GM19239 (cell line): ENCODE measurements at regions not wholly inside any gene's neighbourhood (a gene's known extent, or its start where the extent isn't known, plus 50 kb on each side); places are given as distances from the start of the nearest gene placed in this dataset.

Source experiments
- DNase-seq: peaks from one replicate; pipeline ENCODE4 v3.0.0; 2011; ENCODE audit warnings: low spot score; ENCODE audit not compliant: insufficient read length
- FAIRE-seq: peaks from 2 replicates; lab custom pipeline; 2011; peaks lifted over from hg19 to GRCh38; lab: Jason Lieb, UNC

DNA sequence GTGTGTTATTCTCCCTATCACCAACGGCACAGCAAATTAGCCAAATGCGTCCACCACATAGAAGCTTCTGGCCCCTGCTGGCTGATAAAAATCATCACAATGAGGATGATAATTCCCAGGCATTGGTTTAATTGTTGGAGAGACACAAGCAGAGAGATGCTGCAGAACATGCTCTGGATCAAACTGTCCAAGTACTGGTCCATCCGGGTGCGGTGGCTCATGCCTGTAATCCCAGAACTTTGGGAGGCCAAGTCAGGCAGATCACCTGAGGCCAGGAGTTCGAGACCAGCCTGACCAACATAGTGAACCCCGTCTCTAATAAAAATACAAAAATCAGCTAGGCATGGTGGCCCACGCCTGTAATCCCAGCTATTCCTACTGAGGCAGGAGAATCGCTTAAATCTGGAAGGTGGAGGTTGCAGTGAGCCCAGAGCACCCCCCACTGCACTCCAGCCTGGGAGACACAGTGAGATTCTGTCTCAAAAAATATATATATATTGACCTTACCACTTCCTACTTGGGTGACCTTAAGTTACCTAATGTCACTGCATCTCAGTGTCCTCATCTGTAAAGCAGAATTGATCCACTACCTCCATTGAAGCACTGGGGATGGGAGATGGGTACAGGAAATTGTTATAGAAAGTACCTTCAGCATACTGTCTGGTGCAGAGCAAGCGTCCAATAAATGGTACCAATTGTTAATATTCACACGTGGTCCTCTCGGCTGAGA, 83.7 kb upstream of the EGLN3 start:
- DNase-seq (no peak), FAIRE-seq (no peak)

DNA sequence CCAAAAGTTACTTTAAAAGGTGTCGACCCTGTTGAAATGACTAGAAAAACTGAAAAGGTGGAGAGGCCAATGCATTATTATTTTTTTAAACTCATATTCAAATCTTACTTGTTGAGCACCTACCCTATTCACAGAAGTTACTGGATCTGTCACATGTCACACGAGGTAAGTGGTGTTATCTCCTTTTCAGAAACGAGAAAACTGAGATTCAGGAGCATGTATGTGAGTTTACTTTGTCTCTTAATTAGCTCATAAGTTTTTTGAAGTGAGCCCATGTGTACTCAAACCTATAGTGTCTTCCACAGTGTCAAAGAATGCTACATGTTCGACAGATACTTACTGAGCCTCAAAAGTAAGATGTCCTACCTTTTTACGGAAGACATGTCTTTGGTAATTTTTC, 81.8 kb upstream of the EGLN3 start:
- FAIRE-seq (no peak), DNase-seq (no peak)

DNA sequence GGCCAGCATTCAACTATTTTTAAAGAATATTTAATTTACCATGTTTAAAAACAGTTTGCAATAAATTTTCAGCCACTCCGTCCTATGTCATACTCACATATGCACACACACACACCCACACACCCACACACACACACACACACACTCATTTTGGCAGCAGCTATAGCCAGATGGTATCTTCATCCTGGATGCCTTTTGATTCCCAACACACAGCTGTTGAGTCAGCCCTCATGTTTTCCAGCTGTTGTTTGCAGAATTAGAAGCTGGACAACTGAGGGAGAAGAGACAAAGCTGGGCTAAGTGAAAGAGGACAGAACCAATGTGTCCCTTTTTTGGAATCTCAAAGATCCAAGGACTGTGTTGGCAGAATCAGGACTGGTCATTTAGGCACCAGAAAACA, 80.0 kb upstream of the EGLN3 start:
- FAIRE-seq, result no peak

DNA sequence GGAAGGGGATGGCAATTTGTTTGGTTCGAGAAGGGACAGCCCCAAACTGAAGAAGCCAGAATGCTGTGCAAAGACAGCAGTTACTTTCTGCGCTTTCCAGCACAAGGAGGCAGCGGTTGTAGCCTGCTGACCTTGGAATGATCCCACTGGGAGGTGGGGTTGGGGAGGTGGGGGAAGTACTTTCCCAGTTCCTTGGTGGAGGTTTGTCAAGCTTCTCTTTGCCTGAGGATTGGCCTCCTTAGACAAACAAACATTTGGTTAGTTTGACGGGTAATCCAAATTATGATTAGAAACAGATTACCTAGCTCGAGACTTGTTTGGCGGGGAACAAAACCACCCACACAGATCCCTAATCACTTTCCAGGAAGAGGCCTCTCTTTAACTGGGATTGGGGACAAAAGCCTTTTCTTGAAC, 79.1 kb upstream of the EGLN3 start:
- FAIRE-seq, result no peak

More for the DNA sequence above, 80.0 kb upstream of the EGLN3 start:
- DNase-seq, result no peak

DNA sequence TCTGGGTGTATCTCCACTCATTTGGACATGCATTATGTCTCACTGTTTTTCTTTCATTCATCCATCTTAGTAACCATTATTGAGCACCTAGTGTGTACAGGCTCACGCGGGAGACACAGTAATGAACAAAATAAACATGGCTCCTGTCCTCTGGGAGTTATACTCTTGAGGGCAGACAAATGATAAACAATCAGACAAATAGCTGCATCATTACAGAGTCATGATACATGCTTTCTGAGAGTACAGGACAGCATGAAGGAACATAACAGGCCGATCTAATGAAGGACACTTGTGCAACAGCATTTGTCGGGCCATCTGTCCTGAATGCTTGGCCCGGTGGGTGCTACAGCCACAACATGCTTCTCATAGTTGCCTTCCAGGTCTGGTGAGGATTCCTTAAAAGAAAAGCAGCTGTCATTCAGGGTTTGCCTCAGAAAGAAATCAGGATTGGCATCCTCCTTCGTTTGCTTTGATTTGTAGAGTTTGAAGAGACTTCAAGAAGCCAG, 77.2 kb upstream of the EGLN3 start:
- FAIRE-seq (no peak), DNase-seq (no peak)

More for the DNA sequence above, 79.1 kb upstream of the EGLN3 start:
- DNase-seq, result no peak

DNA sequence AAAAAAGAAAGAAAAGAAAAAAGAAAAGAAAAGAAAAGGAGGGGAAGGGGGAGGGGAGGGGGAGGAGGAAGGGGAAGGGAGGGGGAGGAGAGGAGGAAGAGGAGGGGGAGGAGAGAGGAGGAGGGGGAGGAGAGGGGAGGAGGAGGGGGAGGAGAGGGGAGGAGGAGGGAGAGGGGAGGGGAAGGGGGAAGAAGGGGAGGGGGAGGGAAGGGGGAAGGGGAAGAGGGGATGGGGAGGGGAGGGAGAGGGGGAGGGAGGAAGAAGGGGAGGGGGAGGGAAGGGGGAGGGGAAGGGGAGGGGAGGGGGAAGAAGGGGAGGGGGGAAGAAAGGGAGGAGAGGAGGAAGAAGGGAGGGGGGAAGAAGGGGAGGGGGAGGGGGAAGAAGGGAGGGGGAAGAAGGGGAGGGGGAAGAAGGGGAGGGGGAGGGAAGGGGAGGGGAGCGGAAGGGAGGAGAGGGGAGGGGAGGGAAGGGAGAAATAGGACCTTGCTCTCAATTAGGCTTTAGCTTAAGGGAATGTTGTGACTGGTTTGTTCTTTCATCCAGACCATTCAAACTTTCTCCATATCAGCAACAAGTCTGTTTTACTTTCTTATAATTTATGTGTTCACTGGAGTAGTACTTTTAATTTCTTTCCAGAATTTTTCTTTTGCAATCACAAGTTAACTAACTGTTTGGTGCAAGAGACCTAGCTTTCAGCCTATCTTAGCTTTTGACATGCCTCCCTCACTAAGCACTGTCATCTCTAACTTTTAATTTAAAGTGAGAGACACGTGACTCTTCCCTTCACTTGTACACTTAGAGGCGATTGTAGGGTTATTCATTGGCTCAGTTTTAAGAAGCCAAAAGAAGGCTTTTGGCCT, 76.5 kb upstream of the EGLN3 start:
- FAIRE-seq (no peak), DNase-seq (no peak)

DNA sequence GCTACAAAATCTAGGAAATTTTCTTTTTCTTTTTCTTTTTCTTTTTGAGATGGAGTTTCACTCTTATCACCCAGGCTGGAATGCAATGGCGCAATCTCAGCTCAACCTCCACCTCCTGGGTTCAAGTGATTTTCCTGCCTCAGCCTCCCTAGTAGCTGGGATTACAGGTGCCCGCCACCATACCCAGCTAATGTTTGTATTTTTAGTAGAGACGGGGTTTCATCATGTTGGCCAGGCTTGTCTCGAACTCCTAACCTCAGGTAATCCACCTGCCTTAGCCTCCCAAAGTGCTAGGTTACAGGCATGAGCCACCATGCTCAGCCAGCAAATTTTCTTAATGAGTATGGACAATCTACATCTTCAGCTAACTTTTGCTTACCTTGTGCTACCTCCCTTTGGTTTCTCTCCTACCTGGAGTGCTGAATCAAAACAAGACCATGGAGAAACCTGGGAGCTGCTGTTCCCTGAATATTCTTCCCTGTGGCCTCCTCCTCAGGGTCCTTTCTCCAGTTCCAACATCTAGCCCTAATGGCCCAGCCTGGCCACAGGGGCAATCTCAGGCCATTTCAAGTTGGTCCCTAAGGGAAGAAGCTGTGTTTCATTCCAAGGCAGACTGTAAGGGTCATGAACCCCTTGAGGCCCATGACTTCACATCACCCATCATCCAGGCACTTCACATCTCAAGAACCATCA, 74.6 kb upstream of the EGLN3 start:
- DNase-seq (no peak), FAIRE-seq (no peak)

DNA sequence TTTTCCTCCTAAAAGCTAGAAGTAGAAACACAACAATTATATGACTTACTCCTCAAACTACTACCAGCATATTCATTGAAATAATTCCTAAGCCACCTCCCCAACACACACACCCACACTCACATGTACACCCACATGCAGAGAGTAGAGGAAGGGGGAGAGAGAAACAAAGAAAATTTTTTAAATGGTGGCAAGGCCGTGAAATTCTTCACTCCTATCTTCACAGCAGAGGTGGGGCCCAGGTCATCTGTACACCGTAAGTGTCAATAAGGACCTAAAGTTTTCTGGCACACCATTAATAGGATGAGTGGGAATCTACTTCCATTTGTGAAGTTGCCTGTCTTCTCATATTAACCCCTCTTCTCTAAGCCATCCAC, 73.9 kb upstream of the EGLN3 start:
- DNase-seq (no peak), FAIRE-seq (no peak)

DNA sequence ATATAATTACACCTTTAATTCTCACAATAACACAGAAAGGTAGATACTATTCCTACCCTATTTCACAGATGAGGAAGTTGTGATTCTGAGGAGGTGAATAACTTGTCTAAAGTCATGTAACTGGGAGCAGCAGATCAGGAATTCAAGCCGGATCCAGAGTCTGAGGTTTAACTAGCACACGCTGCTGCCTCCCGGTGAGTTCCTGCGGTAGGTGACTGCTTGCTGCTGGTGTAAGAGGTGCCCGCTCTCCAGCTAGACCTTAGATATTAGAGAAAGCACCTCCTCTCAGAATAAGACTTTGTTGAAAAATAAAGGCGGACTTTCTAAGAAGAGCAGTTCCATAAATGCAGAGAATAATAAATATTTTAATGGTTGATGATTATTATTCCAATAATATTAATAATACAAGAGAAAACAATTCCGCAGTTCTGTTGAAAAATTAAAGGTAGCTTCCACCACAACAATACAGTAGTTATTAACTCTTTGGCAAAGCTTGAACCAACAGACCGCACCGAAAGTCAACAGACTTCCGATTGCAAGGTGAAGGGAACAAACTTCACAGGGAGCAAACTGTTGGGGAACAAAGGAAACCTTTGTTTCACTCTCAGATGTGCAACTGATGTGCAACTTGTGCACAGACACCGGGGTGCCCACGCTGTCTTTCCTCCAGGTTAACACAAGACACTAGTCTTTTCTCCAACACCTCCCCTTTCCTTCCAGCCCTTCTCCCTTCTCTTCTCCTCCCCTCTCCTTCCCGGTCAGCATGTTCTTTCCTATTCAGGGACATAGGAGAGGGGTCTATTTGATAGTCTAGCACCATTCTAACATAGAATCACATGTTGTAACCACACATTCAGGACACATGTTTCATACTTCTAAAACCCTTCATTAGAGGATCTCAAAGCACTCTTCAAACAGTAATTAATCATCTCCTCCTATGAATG, 73.2 kb upstream of the EGLN3 start:
- DNase-seq (no peak), FAIRE-seq (no peak)

DNA sequence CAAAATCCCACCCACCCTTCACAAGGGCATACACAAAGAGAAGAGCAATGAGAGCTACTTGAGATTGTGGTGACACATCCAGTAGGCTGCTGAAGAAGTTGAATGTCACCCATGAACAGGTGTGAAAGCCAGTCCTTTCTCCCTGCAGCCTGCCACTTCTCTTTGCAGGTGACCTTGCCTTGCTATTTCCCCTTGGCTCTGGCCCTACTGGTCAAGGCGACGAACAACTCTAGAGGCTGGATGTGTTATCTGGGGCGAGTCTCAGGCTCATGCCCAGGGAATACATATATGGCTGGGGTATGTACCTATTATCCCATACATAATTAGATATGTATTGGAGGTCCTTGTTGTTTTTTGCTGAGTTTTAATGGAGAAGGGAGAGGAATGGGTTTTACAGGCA, 70.2 kb upstream of the EGLN3 start:
- FAIRE-seq, result no peak

DNA sequence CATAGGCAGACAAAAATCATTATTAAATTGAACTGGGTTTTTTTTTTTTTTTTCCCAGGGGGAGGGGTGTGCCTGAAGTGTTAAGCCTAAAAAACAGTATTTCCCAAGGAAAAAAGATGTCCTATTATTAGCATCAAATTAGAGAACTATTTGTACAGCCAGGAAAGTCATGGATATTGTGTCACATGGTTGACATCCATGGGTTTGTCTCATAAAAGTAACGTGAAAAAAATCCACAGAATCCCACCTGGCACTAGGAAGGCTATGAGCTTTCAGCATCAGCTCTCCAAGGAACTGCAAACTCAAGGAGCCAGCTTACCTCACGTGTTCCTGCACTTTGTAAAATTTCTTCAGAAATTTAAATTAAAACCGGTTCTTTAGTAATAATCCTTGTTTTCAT, 69.1 kb upstream of the EGLN3 start:
- no peak for DNase-seq
- FAIRE-seq, result no peak

More for the DNA sequence above, 70.2 kb upstream of the EGLN3 start:
- DNase-seq, result no peak

DNA sequence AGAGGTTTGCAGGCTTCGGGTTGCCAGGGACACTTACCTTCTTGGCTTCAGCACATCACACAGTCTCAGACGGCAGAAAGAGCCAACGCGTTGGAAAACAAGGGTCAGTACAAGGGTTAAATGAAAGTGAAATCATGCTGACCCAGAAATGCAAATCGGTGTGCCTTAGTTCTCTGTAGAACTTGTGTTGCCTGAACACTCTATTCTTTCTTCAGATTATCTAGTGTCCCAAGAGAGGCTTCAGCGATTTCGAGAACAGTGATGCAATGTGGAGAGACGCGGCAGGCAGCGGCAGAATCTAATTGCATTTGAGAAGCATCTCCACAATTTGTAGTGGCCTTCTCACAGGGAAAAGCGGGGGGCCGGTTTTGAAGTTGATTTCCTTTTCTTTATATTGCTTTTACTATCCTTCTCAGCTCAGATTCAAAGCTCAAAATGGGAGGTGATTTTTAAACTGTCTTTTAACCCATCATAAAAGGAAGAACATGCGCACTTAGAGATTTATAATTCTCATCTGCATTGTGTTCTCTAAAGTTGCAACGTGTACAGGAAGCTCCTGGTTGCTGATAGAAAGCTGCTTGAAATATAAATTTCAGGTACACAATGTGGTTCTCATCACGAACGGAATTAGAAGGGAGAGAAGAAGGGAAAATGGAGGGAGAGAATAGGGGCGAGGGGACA, 67.8 kb upstream of the EGLN3 start:
- peak; percentile 9 for DNase-seq
- FAIRE-seq, result peak; percentile 48

DNA sequence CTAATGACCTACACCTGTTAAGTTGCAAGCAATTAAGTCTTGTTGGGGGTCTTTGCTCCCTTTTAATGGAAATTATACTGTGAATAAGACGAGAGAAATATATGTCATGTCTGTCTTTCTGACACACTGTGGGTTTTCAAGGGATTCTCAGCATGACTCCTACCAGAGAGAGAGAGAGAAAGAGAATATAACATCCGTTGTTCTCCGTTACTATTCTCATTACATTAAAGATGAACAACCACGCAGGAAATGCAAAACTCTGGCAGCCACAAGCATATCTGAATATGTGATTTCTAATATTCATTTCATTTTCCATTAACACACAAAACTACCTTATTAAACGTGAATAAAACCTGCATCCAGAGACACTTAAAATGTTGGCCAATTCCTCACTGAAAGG, 67.3 kb upstream of the EGLN3 start:
- no peak for FAIRE-seq
- no peak for DNase-seq

DNA sequence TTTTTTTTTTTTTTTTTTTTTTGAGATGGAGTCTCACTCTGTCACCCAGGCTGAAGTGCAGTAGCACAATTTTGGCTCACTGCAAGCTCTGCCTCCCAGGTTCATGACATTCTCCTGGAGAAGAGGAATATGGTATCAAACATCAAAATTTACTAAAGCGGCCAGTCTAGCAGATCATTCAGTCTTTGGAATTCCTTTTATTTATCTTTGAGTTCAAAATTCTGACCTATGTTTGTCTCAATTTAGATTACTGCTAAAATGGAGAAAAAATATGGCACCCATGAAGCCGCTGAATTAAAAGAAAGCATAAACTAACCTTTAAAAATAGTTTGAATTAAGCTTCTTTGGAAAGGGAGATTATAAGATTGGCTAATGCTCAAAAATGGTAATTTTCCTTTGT, 64.5 kb upstream of the EGLN3 start:
- no peak for DNase-seq
- FAIRE-seq, result no peak

DNA sequence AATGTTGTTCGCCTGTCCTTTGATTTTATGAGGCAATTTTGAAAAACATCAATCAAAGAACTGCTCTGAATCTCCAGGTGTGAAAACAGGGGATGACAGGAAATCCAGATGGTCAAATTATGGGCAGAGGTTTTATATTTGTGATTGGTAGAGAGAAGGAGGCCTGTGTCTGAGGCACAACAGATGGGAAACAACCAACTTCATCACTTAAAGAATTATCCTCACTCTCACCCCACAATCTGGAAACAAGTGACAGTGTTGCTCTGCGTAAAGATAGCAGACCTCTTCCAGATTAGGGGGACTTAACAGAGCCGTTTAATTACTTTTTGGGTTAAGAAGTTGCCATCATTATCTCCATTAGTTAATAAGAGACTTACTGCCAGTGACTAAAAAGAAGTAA, 64.1 kb upstream of the EGLN3 start:
- FAIRE-seq (no peak), DNase-seq (no peak)

DNA sequence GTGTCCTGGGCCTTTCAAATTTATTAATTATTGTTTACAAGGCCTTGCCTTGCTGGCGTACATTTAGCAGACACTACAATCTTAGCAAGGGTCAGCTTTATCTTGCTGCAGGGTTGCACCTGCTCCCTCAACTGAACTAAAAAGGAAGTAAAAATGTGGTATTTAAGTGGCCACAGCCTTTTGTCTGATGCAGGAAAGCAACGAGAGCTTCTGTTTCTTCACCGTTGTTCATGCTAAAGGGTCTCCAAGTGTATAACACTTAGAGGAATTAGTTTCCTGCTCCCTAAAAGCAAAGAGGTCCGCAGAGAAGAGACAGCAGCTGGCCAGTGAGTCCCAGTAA, 62.8 kb upstream of the EGLN3 start:
- peak; percentile 13 for DNase-seq
- FAIRE-seq, result no peak

DNA sequence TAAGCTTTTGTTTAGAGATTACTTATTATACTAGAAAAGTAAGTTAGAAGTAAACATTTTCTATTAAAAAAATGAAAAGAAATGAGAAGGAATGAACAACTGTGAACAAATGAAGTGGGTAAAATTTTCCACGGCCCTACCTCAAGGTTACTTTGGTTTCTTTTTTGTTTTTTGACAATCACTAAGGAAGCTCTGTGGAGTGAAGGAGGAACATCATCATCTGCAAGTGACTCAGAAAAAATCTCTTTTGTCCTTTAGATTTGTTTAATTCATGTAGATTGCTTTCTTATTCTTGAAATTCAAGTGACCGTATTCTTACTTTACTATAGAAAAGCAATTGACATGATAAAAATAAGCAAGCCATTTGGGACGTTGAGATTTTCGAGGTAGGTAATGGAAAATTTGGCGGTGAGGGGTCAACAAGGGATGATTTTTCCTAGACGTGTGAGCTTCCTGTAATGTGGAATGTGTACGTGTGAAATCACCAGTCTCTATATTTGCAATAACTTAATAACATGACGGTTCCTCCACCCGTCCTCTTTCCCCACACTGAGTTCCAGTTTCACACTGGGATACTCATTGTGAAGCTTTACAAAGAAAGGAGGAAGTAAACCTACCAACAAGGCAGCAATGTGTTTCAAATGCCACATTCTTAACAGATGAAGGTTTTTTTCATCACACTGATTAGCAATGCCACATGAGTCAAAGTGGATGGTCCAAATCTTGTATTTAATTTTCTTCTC, 62.3 kb upstream of the EGLN3 start:
- DNase-seq (peak; percentile 27), FAIRE-seq (peak; percentile 91)

DNA sequence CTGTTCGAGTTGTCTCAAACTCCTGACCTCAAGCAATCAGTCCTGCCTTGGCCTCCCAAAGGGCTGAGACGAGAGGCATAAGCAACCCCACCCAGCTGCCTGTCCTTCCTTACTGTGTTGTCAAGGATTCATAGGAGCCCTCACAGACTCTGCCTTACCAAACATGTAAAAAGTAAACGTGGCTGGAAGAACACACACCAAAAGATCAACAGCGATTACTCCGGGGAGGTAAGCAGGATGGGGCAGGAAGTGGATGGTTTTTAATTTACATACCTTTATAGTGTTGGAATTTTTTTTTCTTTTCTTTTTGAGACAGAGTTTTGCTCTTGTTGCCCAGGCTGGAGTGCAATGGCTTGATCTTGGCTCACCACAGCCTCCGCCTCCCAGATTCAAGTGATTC, 61.5 kb upstream of the EGLN3 start:
- DNase-seq, result no peak
- FAIRE-seq, result no peak

DNA sequence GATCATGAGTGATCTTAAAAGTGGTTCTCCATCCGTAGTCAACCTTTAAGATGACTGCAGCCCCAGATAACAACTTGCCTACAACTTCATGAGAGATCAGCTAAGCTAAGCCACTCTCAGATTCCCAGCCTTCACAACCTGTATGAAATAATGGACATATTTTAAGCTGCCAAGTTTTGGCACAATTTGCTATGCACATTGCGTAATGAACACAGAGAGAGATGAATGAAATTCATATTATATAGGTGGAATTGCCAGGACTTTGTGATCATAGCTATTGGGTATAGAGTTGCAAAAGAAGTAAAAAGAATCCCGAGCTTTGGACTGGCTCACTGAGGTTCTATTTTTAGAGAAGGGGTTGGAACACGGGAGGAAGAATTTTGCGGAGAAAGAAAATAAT, 59.1 kb upstream of the EGLN3 start:
- DNase-seq (no peak), FAIRE-seq (no peak)
